HG02981 (cell line): ENCODE measurements at regions not wholly inside any gene's neighbourhood (a gene's known extent, or its start where the extent isn't known, plus 50 kb on each side); places are given as distances from the start of the nearest gene placed in this dataset.
A peak's percentile ranks its signal among the peaks of the same experiment; 100 is the strongest.
"Not testable (repeated sequence)": the region's sequence is repeated elsewhere in the genome, so short reads cannot be mapped to it uniquely, and the experiment has no call there.

Experiments used
- ATAC-seq: cut with Tn5 transposase; IDR thresholded peaks from one replicate; pipeline ENCODE4 v1.9.1; 2021; ENCODE audit warnings: mild to moderate bottlenecking, moderate library complexity; ENCODE audit not compliant: unreplicated experiment

GRCh38 chr5:42989190-42989589 is 50.9 kb downstream of the ANXA2R start:
- no peak for ATAC-seq

GRCh38 chr5:42988568-42988967 is 51.6 kb downstream of the ANXA2R start:
- no peak for ATAC-seq

- ATAC-seq: no peak
These were observed 54.7 kb downstream of the ANXA2R start for GRCh38 chr5:42985129-42986037.

DNA sequence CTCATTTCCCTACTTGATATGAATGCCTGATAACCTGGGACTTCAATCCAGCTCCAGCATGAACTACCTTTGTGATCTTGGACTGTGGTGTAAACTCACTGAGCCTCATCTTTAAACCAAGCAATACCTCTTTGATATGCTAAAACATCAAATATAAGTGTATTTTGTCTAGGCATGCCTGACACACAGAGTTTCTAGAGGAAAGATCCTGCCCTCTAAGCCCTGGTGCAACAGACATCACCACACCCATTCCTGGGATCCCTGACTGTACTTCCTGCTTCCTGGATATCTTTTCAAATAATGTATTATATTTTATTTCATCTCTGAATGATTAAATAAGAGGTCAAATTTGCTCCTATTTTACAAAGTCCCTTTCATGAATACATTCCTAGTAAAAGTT is 55.8 kb downstream of the ANXA2R start:
- ATAC-seq: no peak

DNA sequence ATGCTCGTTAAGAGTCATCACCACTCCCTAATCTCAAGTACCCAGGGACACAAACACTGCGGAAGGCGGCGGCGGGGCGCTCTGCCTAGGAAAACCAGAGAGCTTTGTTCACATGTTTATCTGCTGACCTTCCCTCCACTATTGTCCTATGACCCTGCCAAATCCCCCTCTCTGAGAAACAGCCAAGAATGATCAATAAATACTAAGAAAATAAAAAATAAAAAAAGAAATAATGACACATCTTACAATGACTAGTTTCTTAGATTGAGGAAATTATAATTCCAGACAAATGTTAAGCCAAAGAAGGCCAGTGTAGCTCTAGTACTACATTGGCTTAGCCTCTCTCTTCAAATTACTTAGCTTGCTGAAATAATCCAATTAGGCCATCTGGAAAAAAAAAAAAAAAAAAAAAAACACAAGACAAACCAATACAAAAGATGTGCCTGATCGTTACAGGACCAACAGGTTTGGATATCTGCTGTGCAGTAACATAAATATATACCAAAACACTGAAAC is 58.0 kb downstream of the ANXA2R start:
- ATAC-seq: no peak

DNA sequence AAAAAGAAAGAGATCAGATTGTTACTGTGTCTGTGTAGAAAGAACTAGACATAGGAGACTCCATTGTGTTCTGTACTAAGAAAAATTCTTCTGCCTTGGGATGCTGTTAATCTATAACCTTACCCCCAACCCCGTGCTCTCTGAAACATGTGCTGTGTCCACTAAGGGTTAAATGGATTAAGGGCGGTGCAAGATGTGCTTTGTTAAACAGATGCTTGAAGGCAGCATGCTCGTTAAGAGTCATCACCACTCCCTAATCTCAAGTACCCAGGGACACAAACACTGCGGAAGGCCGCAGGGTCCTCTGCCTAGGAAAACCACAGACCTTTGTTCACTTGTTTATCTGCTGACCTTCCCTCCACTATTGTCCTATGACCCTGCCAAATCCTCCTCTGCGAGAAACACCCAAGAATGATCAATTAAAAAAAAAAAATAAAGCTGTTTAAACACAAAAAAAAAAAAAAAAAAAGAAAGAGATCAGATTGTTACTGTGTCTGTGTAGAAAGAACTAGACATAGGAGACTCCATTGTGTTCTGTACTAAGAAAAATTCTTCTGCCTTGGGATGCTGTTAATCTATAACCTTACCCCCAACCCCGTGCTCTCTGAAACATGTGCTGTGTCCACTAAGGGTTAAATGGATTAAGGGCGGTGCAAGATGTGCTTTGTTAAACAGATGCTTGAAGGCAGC is 58.6 kb downstream of the ANXA2R start:
- ATAC-seq: not testable (repeated sequence)

DNA sequence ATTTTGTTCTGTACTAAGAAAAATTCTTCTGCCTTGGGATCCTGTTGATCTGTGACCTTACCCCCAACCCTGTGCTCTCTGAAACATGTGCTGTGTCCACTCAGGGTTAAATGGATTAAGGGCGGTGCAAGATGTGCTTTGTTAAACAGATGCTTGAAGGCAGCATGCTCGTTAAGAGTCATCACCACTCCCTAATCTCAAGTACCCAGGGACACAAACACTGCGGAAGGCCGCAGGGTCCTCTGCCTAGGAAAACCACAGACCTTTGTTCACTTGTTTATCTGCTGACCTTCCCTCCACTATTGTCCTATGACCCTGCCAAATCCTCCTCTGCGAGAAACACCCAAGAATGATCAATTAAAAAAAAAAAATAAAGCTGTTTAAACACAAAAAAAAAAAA is 59.1 kb downstream of the ANXA2R start:
- not testable (repeated sequence) for ATAC-seq

DNA sequence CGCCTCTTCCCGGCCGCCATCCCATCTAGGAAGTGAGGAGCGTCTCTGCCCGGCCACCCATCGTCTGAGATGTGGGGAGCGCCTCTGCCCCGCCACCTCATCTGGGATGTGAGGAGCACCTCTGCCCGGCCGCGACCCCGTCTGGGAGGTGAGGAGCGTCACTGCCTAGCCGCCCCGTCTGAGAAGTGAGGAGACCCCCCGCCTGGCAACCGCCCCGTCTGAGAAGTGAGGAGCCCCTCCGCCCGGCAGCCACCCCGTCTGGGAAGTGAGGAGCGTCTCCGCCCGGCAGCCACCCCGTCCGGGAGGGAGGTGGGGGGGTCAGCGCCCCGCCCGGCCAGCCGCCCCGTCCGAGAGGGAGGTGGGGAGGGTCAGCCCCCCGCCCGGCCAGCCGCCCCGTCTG is 59.7 kb downstream of the ANXA2R start:
- ATAC-seq: not testable (repeated sequence)

GRCh38 chr5:42979242-42979641 is 60.9 kb downstream of the ANXA2R start:
- not testable (repeated sequence) for ATAC-seq

GRCh38 chr5:42974536-42974935 is 65.6 kb downstream of the ANXA2R start:
- ATAC-seq: no peak

DNA sequence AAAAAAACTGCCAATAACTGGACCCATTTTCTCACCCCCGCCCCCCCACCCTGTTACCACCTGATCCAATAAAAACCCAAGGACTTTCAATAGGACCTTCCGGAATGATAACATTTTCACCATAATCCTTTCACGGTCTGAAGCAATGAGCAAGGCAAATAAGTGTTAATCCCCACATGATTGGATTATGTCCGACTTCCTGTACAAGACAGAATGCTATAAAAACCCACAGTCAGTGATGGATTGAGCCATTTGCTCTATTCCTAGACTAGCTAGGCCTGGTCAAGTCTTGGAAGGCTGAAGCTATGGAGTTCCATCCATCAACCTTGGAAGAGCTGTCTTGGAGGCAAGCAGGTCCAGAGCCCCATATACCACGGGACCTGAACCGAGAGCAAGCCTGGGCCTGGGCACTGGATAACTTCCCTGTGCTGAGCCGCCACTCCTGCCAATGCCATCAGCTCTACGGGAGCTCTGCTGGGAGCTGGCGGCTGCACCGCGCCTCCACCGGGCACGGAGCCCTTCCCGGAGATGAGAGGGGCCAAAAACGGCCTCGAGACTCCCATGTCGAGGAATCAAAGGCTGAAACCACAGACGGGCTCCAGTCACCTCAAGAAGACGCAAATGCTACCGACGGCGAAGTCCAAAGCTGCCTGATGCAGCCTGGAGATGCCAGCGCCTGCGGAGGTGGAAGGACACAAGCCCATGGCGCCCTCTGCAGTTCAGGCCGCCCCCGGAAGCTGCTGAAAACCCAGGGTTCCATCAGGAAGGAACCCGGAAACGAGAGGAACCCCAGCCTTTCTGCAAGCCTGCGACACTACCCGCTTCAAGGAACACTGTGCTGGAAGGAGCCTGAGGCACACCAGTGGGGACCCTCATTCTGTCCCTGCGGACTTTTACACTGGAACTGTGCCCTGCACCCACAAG is 69.2 kb downstream of the ANXA2R start:
- no peak for ATAC-seq

GRCh38 chr5:42965934-42966333 is 74.2 kb downstream of the ANXA2R start:
- ATAC-seq: no peak

- no peak for ATAC-seq
These were observed 76.7 kb downstream of the ANXA2R start for GRCh38 chr5:42963412-42963811.

DNA sequence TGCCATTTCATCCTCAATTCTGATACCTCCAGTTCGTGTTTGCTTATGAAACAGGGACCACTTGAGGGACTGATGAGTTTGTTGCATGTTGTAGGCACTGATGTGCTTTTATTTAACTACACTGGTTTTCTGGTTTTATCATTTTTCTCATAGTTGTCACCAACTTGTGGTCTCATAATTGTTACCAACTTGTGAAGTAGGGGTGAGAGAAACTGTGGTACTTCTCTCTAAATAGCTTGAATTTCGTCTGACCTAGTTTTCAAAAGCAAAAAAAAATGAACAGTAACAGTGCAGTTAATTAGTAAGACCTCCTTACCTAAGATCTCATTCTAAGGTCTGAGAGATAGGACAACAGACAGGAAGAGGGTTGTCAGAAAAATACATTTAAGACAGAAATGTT is 78.0 kb downstream of the ANXA2R start:
- no peak for ATAC-seq

- no peak for ATAC-seq
These were observed 79.6 kb downstream of the ANXA2R start for GRCh38 chr5:42960506-42960905.

GRCh38 chr5:42956551-42956950 is 83.6 kb downstream of the ANXA2R start:
- ATAC-seq: no peak

- ATAC-seq: no peak
These were observed 87.1 kb downstream of the ANXA2R start for GRCh38 chr5:42953041-42953440.

- ATAC-seq: no peak
These were observed 87.5 kb downstream of the ANXA2R start for GRCh38 chr5:42952578-42952974.

- peak; percentile 30 for ATAC-seq
These were observed 88.8 kb downstream of the ANXA2R start for GRCh38 chr5:42951293-42951840.

DNA sequence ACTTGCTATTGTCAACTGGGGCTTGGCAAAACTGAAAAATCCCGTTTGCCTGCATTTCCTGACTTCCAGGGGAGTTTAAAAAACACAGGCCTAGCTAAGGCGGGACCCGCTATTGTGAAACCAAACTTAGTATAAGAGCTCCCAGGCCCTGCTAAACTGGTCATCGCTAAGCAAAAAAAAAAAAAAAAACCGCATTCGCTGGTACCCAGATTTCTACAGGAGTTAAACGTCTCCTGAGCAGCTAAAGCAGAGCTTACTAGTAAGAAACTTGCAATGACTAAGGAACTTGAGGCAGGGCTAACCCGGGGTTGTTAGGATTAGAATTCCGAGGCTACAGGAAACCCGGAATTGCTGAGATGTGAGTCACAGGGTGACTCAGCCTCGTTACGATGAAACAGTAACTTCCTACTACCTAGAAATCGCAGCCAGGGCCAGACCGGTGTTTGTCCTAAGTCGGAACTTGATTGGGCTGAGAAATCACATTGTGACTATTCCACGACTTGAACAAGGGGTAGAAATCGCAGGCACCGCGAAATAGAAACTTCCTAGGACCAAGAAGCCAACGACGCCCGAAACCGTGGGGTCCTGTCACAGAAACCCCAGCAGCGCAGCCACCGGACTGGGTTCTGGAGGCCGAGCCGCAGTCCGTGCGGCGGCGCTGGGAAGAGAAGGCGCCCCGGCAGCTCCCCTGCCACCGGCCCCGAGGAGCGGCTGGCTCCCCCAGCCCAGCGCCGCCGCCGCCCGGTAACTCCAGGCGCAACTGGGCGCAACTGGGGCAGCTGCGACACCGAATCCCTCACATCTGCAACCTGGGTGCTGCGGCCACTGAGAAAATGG is 89.4 kb downstream of the ANXA2R start:
- ATAC-seq: peak; percentile 25
